ENCODE measurements at regions not wholly inside any gene's neighbourhood (a gene's known extent, or its start where the extent isn't known, plus 50 kb on each side); places are given as distances from the start of the nearest gene placed in this dataset.

- DNase-seq (ENCODE audit: low read depth): no peak
Measured at GRCh38 chr4:19317377-19317776, 934.3 kb upstream of the SLIT2 start.

GRCh38 chr4:19314116-19314515, 937.6 kb upstream of the SLIT2 start:
- no peak for DNase-seq (ENCODE audit: low read depth)

- DNase-seq (ENCODE audit: low read depth): no peak
Measured at GRCh38 chr4:19309378-19309777, 942.3 kb upstream of the SLIT2 start.

GRCh38 chr4:19304028-19304427, 947.7 kb upstream of the SLIT2 start:
- DNase-seq (ENCODE audit: low read depth): no peak

GRCh38 chr4:19301527-19301926, 950.2 kb upstream of the SLIT2 start:
- no peak for DNase-seq (ENCODE audit: low read depth)

- DNase-seq (ENCODE audit: low read depth): no peak
Measured at GRCh38 chr4:19300213-19300612, 951.5 kb upstream of the SLIT2 start.

- DNase-seq (ENCODE audit: low read depth): no peak
Measured at GRCh38 chr4:19298998-19299397, 952.7 kb upstream of the SLIT2 start.

GRCh38 chr4:19293781-19294180, 957.9 kb upstream of the SLIT2 start:
- no peak for DNase-seq (ENCODE audit: low read depth)

- DNase-seq (ENCODE audit: low read depth): no peak
Measured at GRCh38 chr4:19293080-19293479, 958.6 kb upstream of the SLIT2 start.

GRCh38 chr4:19286924-19287323, 964.8 kb upstream of the SLIT2 start:
- no peak for DNase-seq (ENCODE audit: low read depth)

- DNase-seq (ENCODE audit: low read depth): no peak
Measured at GRCh38 chr4:19285146-19285545, 966.6 kb upstream of the SLIT2 start.

- DNase-seq (ENCODE audit: low read depth): no peak
Measured at GRCh38 chr4:19278665-19279064, 973.0 kb upstream of the SLIT2 start.

GRCh38 chr4:19266566-19266965, 985.1 kb upstream of the SLIT2 start:
- no peak for DNase-seq (ENCODE audit: low read depth)

- no peak for DNase-seq (ENCODE audit: low read depth)
Measured at GRCh38 chr4:19262467-19262866, 989.2 kb upstream of the SLIT2 start.

GRCh38 chr4:19260346-19260745, 991.4 kb upstream of the SLIT2 start:
- no peak for DNase-seq (ENCODE audit: low read depth)

GRCh38 chr4:19259920-19260319, 991.8 kb upstream of the SLIT2 start:
- no peak for DNase-seq (ENCODE audit: low read depth)

GRCh38 chr4:19256823-19257222, 994.9 kb upstream of the SLIT2 start:
- no peak for DNase-seq (ENCODE audit: low read depth)

- DNase-seq (ENCODE audit: low read depth): no peak
Measured at GRCh38 chr4:19254486-19254885, 997.2 kb upstream of the SLIT2 start.

- no peak for DNase-seq (ENCODE audit: low read depth)
Measured at GRCh38 chr4:19248023-19248422, 1003.7 kb upstream of the SLIT2 start.

GRCh38 chr4:19241895-19242294, 1009.8 kb upstream of the SLIT2 start:
- DNase-seq (ENCODE audit: low read depth): no peak

- no peak for DNase-seq (ENCODE audit: low read depth)
Measured at GRCh38 chr4:19239565-19239964, 1012.1 kb upstream of the SLIT2 start.

GRCh38 chr4:19236473-19236872, 1015.2 kb upstream of the SLIT2 start:
- no peak for DNase-seq (ENCODE audit: low read depth)

- no peak for DNase-seq (ENCODE audit: low read depth)
Measured at GRCh38 chr4:19230906-19231545, 1020.7 kb upstream of the SLIT2 start.

GRCh38 chr4:19227701-19228100, 1024.0 kb upstream of the SLIT2 start:
- DNase-seq (ENCODE audit: low read depth): no peak

- DNase-seq (ENCODE audit: low read depth): no peak
Measured at GRCh38 chr4:19224820-19225219, 1026.9 kb upstream of the SLIT2 start.
